GM19372 (cell line): ENCODE measurements at regions not wholly inside any gene's neighbourhood (a gene's known extent, or its start where the extent isn't known, plus 50 kb on each side); places are given as distances from the start of the nearest gene placed in this dataset.

Experiments used
- ATAC-seq: cut with Tn5 transposase; IDR thresholded peaks from one replicate; pipeline ENCODE4 v1.9.1; 2021; ENCODE audit warnings: mild to moderate bottlenecking, low read depth, moderate library complexity; ENCODE audit not compliant: unreplicated experiment

DNA sequence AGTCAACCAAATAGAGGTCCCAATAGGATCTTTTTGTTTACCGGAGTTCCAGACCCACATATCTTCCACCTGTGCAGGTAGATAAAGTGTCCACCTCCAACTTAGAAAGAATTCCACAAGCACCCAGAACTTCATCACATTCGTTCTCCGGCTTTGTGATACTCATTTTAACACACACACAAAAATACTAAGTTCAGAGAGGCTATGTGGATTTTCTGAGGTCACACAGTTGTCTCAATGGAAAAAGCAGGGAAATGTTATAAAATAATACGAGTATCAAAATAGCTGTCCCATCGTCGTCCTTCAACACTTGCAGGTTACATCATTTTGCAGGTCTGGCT, 137.5 kb downstream of the TMCO5A start:
- ATAC-seq = no peak

DNA sequence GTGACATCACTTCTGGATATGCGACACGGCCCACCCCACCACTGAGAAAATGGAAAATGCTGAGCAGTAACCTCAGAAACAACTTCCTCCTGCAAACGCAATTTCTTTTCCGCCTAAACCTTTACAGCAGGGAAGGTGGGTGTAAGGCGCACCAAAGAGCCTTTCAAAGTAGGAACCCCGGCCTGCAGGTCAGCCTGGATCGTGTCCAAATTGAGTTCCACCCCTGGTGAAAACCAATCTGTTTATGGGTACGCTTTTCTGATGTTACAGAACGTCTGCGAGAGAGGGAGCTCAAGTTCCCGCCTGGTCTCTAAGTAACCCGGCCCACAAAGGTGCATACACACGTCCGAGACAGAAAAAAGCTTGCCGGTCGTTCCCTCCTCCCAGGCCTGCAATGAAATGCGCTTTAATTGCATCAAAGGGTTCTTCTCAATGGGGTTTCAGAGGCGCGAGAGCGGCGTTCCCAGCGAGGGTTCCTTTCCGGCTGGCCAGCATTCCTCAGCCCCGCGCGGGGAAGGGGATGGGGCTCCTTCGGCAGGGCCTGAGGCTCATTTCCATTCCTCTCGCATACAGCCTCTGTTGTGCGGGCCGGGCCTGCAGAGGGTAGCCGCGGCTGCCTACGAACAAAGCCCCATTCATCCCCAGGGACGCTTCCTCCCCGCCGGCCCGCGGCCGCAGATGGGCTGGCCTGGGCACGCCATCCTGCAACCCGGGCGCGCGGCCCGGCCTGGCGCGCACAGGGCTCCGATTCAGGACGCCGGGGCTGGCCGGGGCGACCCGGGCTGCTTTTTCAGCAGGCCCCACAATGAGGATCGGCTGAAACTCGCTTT, 138.1 kb downstream of the TMCO5A start:
- ATAC-seq = peak; percentile 76

DNA sequence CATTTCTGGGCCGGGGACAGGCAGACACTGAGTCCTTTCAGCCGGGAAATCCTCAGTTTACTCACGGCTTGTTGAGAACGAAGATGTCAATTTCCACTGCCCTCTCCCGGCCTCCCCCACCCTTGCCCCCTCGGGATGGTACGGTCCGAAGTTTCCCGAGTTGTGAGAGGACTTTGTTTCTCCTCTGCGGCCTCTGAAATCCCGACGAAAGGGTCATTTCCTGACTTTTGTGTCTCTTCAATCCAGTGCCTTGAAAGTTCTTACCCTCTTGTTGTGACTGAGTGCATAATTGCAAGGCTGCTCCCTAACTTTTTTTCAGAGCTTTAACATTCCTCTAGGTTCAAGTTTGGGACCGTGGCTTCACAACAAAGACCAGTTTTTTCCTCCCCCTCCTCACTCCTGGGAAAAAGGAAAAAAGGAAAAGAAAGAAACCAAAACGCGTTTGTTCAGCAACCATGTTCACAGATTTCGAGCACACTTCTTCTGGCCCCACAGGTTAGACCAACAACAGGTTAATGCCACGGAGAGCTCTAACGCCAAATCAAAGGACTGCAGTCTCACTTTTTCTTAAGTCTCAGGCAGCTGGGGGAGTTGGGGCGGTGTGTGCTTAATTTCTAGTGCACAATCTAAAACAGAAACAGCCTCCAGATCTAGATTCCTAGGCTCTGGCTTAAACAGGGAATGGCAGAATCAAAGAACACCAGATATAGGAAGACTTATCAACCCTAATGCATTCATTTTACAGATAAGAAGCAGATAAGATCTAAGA, 138.9 kb downstream of the TMCO5A start:
- ATAC-seq = no peak

DNA sequence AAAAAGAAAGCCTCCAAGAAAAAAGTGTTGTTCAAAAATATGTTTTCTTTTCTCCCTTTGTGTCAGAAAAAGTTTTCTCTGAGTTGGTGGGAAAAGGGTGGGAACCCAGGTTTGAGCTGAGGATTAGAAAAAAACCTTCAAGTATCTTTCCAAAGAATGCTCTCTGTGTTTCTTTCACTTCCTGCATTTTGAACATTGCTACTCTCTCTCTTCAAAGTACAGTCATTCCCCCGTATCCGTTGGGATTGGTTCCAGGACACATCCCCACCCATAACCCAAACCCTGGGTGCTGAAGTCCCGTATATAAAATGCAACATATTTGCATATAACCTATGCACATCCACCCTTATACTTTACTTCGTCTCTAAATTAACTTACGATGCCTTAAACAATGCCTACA, 139.6 kb downstream of the TMCO5A start:
- no peak for ATAC-seq

DNA sequence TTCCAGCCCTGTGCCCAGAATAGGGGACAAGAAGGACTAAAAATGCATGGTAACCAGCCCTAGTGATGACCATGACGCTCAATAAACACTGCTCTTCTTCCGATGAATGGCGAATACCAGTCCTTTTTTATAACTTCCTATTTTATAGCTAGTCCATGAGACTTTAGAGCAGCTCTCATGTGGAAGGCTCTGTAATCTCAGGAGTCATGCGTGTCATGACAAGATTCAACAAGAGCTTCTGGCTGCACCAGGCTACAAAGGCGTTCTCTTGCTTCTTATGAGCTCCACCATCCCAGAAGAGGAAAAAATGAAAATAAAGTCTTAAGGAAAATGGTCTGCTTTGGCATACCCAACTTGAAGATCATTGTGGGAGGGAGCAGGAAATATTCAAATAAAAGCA, 141.0 kb downstream of the TMCO5A start:
- ATAC-seq = no peak

DNA sequence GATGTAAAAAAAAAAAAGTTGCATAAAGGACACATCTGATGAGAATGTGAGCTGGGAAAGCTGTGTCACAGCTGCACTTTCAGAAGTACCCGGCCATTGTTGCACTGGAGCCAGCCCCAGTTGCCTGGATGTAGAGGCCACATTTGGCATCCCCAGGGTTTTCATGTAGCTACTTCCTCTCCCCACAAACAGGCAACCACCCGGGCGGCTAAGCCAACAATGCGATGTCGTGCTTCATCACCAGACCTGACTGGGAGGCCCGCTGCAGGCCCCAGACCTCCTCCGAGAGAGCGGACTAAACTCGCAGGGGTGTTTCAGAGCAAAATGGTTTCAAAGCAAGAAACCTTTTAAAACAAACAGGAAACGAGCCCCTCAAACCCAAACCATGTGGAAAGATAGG, 142.3 kb downstream of the TMCO5A start:
- no peak for ATAC-seq

DNA sequence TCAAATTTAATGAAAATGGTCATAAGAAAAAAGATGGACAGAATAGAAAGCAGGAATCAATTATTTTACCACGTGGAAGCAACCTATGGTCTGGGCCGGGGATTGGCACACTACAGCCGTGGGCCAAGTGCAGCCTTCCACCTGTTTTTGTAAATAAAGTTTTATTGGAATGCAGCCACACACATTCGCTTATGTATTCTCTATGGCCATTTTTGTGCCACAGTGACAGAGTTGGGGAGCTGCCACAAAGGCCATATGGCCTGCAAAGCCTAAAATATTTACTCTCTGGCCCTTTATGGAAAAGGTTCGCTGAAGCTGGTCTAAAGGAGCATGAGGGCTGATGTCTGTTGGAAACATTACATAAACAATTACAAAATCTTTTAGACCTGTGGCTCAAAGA, 144.8 kb downstream of the TMCO5A start:
- no peak for ATAC-seq

DNA sequence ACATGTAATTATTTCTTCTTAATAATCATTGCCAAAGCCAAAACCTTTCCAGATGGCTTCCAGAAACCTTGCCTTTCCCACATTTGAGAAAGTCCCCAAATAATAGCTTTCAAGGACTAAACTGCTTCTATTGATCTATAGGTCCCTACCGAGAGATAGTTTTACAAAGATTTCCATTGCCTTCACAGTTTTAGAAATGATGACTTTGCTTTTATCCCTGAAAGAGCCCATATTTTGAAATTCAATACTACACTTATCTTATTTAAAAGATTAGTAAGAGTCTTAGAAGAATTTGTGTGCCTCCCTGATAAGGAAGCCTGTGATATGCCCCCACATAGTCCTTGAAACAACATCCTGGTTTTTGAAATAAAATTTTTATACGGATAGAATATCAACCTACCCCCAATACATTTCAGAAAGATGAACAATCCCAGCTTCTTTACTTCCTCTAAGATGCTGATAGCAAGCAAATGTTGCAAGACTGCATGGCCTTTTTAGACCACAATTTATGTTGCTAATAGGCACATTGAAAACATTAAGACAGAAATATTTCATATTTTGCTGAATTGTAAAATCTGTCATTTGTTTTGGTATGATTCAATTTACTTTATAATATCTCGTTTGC, 146.3 kb downstream of the TMCO5A start:
- no peak for ATAC-seq

DNA sequence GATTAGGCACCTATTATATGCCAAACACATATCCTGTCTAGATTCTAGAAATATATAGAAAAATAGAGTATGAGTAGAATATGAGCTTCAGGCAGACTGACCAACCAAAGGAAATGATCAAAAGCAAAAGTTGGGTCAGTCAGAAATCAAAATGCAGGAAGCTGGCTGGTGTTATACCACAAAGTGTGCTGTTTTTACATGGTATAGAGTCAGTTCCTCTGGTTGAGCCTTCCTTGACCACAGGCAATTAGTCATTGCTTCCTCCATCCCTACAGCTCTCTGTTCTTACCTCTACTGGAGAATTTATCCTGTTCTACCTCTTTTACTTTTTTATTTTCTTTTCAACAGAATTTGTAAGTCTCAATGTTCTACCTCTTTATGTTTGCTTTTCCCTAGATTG, 149.8 kb downstream of the TMCO5A start:
- ATAC-seq = peak; percentile 64

DNA sequence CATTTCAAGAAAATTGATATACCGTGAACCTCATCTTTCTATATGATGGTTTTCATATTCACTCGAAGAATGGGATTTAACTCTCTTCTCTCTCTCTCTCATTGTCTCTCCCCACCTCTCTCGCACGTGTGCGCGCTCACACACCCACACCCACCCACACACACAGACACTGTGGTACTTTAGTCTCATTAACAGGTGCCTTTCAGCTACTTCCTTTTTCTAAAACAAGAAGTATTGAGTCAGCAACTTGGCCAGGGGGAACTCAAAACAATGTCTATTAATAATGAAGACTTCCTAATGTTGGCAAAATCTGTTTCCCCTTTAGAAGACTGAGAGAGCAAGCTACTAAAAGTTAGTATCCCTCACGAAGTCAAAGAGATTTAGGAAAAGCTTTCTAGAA, 150.7 kb downstream of the TMCO5A start:
- ATAC-seq = peak; percentile 74

DNA sequence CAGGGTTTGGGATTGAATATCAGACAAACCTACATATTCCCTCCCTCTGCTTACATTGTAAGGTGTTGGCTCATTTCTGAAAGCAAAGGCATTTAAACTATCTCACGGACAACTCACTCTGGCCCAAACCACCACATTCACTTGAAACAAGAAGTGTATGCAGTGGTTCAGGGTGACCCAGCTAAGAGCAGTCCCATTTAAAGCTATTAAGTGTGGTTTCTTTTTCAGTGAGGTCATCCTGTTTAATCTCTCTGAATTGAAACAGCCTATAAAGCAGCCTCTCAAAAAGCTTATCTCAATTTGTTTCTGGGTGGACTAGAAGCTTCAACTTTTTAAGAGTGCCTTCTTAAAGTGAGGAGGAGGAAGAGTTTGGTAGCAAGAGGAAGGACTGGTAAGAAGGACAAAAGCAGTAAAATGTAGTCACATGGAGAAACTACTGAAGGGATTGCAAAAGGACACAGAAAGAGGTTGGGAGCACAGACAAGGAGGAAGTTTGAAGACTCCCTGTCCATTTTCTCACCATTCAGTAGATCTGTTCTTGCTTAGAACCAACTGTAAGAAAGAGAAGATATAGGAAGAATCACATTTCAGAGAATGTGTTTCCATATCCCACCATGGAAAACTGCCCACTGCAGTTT, 151.6 kb downstream of the TMCO5A start:
- peak; percentile 35 for ATAC-seq

DNA sequence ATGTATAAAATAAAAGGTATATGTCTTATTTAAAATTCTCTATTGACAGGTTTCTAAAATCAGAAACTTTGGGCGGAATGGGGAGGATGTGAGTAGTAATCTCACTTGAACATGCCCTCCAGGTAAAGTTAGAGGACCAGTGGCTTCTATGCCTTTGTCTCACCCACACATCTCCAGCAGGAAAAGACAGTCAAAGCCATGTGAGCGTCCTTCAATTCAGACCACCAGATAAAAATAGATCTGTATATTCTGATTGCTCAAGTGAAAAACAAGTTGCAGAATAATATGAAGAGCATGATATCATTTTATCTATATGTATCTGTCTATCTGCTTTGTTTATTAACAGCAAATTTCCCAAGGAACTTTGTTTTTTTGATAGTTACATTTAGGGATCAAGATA, 152.2 kb downstream of the TMCO5A start:
- ATAC-seq = no peak

DNA sequence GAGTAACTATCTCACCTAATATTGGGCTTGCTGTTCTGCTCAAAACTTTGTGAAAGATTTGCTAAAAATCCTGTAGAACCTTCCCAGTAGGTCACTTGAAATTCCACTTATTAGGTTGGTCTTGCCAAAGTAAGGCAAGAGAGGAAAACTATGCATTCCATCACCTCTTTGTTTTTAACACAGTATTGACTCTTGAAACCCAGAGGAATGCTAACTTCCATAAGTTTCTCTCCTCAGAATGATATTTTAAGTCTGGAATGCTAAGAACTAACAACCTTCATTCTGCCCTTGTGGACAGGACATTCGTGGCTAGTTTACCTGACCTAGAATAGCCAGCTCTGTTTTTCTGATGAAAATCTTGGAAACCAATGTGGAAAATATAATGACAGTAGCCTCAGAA, 154.5 kb downstream of the TMCO5A start:
- no peak for ATAC-seq

DNA sequence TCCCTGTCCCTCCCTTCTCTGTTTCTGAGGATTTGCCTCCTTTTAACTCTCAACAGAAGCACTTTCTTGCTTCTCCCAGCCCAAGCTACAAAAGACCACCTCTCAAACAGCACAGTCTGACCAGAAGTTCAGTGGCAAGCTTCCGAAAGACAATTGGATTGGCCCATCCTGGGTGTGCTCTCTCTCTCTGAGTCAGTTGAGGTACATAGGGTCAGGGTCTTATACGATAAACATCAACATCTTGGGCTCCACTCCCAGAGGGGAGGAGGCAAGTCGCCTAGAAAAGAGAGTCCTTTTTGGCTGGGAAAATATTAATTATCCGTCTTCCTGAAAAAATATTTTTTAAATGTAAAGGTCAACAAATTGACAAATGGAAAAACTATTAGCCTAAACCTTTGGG, 155.8 kb downstream of the TMCO5A start:
- ATAC-seq = no peak

DNA sequence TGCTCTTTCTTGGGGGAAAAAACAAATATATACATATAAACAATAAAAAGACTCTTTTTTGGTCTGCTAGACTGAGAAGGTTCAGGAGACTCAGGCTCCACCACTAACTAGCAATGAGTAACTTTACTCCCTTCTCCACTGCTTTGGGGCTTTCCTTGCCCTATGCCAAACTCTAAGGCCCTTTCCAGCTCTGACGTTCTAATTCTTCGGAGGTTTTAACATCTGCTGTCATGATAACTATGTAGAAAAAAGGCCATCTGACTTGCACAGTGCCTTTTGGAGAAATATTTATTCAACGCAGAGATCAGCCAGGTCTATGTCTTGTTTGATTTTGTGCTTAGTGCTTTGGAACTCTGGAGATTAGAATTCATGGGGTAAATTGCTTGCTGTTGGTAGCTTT, 156.2 kb downstream of the TMCO5A start:
- no peak for ATAC-seq

DNA sequence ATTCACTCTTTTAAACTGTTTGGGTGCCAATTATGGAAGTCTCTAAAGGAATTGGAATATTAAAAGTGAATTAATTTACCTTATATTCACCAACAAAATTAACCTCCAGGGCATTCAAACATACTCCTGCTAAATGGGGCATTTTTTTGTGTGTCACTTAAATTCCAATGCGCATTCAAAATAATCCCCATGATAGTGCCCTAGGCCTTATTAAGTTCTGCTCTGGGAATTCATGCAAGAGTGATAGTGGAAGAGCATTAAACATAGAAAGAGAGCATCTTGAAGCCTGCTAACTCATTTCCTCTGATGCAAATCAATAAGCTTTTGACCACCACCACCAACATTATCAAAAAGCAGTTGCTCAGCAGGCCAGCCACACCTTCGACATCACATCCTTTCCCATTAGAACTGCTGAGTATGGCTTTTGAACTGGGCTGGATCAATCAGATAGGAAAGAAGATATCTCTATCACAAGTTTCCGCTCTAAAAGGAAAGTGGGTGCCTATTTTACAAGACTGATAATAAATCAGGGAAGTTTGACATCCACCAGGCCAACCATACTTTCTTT, 156.7 kb downstream of the TMCO5A start:
- ATAC-seq = no peak

DNA sequence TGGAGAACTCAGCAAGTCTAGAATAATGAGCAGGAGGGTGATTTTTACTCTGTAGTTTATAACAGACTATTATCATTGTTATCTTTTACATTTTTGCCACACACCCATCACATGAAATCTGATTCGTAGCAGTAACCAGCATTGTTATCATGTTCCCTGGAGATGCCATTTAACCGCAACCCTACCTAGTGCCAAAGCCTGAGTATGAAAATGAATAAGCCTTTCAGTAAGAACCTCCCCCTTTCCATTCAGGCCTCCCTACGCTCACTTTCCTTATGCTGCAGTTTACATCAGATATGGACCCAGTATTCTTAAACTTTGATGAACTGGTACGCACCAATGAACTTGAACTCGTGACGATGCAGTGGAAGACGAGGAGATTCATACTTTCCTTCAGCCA, 158.7 kb upstream of the SPRED1 start:
- ATAC-seq = no peak

DNA sequence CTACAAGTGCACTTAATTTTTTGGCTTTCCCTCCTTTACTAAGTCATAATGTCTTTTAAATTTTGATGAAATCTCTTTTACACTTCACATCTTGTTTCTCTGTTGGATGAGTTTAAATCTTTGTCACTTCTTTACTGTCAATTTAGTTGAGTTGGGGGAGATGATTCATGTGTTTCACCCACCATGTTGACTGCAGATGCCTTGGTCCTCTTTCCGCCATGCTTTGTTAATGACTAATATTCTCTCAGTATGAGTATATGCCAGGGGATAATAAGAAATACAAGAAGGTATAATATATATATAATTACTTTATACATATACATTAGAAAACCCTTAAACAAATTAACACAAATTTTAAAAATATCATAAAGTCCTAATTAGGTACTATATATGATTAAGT, 149.7 kb upstream of the SPRED1 start:
- ATAC-seq = no peak

DNA sequence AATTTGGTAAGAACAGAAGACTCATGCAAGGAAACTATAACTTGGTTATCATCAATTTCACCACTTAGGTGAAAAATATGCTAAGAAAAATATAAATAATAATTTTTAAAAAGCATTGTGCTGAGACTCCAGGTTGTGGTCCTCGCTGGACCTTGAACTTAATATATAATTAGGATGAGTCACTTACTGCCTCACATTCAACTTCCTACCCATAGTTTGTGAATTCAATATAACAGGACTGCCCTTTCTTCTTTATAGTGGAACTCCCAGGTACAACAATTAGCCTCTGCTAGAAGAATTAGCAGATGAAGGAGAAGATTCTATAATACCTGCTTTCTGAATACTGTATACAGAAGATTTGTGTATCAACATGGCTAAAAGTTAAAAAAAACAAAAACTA, 149.1 kb upstream of the SPRED1 start:
- ATAC-seq = no peak

DNA sequence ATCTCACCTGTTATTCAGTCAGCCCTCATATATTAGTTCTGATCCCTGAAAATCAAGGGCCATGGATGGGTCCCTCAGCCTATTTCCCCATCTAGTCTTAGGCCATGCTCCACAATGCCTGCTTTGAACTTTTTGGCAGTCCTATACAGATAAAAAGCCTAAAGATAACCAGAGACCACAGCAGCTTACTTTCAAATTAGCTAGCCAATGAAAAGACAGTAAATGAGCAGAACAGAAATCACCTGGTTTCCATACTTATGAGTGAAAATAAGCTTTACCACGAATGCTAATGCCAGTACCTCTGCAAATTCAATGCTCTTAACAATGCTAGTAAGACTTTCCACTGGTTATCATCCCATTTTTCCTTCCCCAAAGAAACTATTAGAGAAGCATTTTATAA, 141.6 kb upstream of the SPRED1 start:
- no peak for ATAC-seq

DNA sequence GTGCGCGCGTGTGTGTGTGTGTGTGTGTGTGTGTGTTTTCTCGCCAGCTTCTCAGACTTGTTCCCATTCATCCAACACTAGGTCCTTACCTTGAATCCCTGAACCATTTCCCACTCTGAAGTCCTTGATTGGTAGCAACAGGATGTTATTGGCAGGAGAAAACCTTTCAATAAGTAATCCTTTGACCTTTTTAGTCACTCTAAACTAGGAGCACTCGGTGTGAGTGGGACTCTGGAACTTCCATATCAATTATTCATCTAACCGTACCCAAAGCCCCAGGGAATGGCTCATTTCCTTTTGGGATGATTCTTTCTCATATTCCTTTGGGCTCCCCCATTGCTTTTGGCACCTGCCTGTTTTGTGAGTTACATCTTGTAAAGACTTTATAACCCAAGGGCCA, 140.2 kb upstream of the SPRED1 start:
- ATAC-seq = no peak
